Esophagus muscularis mucosa (tissue), 4 donors: ENCODE measurements at regions not wholly inside any gene's neighbourhood (a gene's known extent, or its start where the extent isn't known, plus 50 kb on each side); places are given as distances from the start of the nearest gene placed in this dataset.

Source experiments
- DNase-seq: peaks from one replicate; pipeline ENCODE4 v3.0.0-alpha.2; 2017; ENCODE audit errors: extremely low spot score
- H3K27ac ChIP-seq, 4 donors: fragments of 200-600 bp; sonication (generic); replicated peaks in 1 of 4; 1 replicate in 3 of 4; 2 replicates in 1 of 4; pipeline ENCODE4 v1.5.1; 2016 to 2019; ENCODE audit warnings: mild to moderate bottlenecking in 1 of 4
- H3K27me3 ChIP-seq, 4 donors: fragments of 200-600 bp; sonication (generic); one replicate each; pipeline versions ENCODE4 v1.5.1 to v1.6.0; 2016 to 2019
- H3K36me3 ChIP-seq, 4 donors: fragments of 200-600 bp; sonication (generic); one replicate each; pipeline ENCODE4 v1.5.1; 2016 to 2019
- H3K4me1 ChIP-seq, 4 donors: fragments of 200-600 bp; sonication (generic); one replicate each; pipeline ENCODE4 v1.5.1; 2016 to 2019
- H3K4me3 ChIP-seq, 4 donors: fragments of 200-600 bp; sonication (generic); 1 replicate in 2 of 4; 2 replicates in 2 of 4; pipeline ENCODE4 v1.5.1; 2016 to 2019; ENCODE audit warnings: mild to moderate bottlenecking in 4 of 4, moderate library complexity in 1 of 4
- H3K9me3 ChIP-seq, 4 donors: fragments of 200-600 bp; sonication (generic); 1 replicate in 3 of 4; 2 replicates in 1 of 4; pipeline ENCODE4 v1.5.1; 2016 to 2019
- EP300 ChIP-seq: sonication (generic); formaldehyde crosslinking; IDR thresholded peaks from one replicate; pipeline ENCODE4 v1.6.1; 2017; ENCODE audit warnings: antibody characterized with exemption
- POLR2A ChIP-seq: fragments of 450-650 bp; IDR thresholded peaks from one replicate; pipeline ENCODE4 v1.6.1; 2017; ENCODE audit warnings: antibody characterized with exemption, moderate library complexity, mild to moderate bottlenecking, low read depth
- POLR2AphosphoS5 ChIP-seq, 2 donors: sonication (generic); formaldehyde crosslinking; IDR thresholded peaks; one replicate each; pipeline ENCODE4 v1.6.1; 2017; ENCODE audit warnings: antibody characterized with exemption in 2 of 2
- WGBS: methylation state at CpG from one replicate; pipeline ENCODE4 v1.1.5; 2018; 5-methylcytosine and 5-hydroxymethylcytosine counted together
- intact Hi-C: fragments of 100-400 bp; cut with DNase I; formaldehyde crosslinking; loops from one replicate; pipeline ENCODE4 v1.15.1; 2023
- TF ChIP-seq, protein P1 (sequence below), 3 experiments: fragments of 200-600 bp in 2 of 3; fragments of 450-650 bp in 1 of 3; sonication (generic) in 2 of 3; IDR thresholded peaks; one replicate each; pipeline ENCODE4 v1.5.1; 2017 to 2019; ENCODE audit warnings: antibody characterized with exemption in 3 of 3, mild to moderate bottlenecking in 2 of 3, moderate library complexity in 1 of 3

- intact Hi-C loops: no loop called here
- no peak for TF ChIP-seq POLR2AphosphoS5 (IDR thresholded peaks at IDR 0.05)
- TF ChIP-seq, protein P1, sequence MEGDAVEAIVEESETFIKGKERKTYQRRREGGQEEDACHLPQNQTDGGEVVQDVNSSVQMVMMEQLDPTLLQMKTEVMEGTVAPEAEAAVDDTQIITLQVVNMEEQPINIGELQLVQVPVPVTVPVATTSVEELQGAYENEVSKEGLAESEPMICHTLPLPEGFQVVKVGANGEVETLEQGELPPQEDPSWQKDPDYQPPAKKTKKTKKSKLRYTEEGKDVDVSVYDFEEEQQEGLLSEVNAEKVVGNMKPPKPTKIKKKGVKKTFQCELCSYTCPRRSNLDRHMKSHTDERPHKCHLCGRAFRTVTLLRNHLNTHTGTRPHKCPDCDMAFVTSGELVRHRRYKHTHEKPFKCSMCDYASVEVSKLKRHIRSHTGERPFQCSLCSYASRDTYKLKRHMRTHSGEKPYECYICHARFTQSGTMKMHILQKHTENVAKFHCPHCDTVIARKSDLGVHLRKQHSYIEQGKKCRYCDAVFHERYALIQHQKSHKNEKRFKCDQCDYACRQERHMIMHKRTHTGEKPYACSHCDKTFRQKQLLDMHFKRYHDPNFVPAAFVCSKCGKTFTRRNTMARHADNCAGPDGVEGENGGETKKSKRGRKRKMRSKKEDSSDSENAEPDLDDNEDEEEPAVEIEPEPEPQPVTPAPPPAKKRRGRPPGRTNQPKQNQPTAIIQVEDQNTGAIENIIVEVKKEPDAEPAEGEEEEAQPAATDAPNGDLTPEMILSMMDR (IDR thresholded peaks at IDR 0.05): no peak
- TF ChIP-seq POLR2A: no peak
- Histone ChIP-seq H3K9me3 (no peaks in the 10 kb centered on the region), H3K4me1 (no peaks in the 10 kb centered on the region), H3K27me3 (no peaks in the 10 kb centered on the region), H3K36me3 (no peaks in the 10 kb centered on the region), H3K27ac (no peak overlapping the region), H3K4me3 (no peak overlapping the region)
- 94% methylated on average over 2 of the region's 2 CpGs for WGBS
- peak; percentile 90 for DNase-seq
Measured at GRCh38 chr5:8093669-8094068, 224.7 kb downstream of the MTRR start.

- 78% methylated on average over 3 of the region's 3 CpGs for WGBS
- H3K36me3 ChIP-seq: no peaks in the 10 kb centered on the region
- intact Hi-C loops: no loop called here
- no peak overlapping the region for H3K27ac ChIP-seq
- no peaks in the 10 kb centered on the region for H3K4me1 ChIP-seq
- no peak overlapping the region for H3K4me3 ChIP-seq
- no peaks in the 10 kb centered on the region for H3K9me3 ChIP-seq
- DNase-seq: no peak
- no peaks in the 10 kb centered on the region for H3K27me3 ChIP-seq
- TF ChIP-seq POLR2A (no peak), POLR2AphosphoS5 (IDR thresholded peaks at IDR 0.05) (no peak), EP300 (no peak)
- TF ChIP-seq, protein P1 (IDR thresholded peaks at IDR 0.05): no peak
Measured at GRCh38 chr5:8094304-8094703, 225.4 kb downstream of the MTRR start.

DNA sequence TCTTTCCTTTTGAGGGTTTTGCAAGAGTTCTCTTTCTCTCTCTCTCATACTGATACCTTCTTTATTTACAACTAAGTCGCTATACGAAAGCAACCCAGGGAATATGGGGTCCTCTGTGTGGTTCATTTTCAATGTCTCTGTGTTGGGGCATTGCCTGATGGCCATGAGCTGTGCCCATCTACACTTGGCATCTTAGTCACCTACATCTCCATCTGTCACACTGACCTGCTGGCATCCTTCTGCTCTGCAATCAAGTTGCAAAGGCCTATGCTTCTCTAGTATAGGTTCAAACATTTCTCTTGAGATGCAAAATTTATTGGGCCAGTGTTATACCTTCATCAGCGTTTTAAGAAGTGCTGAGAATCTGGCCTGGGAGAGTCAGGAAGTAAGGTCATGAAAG, 228.2 kb downstream of the MTRR start:
- no peak for DNase-seq
- TF ChIP-seq POLR2A (no peak), POLR2AphosphoS5 (IDR thresholded peaks at IDR 0.05) (no peak), EP300 (no peak)
- TF ChIP-seq, protein P1 (IDR thresholded peaks at IDR 0.05): no peak
- 81% methylated on average over 3 of the region's 3 CpGs for WGBS

GRCh38 chr5:8098081-8098480, 229.1 kb downstream of the MTRR start:
- Histone ChIP-seq H3K4me1 (no peaks in the 10 kb centered on the region), H3K27me3 (no peaks in the 10 kb centered on the region), H3K4me3 (no peak overlapping the region), H3K9me3 (no peaks in the 10 kb centered on the region), H3K36me3 (no peaks in the 10 kb centered on the region), H3K27ac (no peak overlapping the region)
- DNase-seq: no peak
- 71% methylated on average over 2 of the region's 2 CpGs for WGBS
- TF ChIP-seq, protein P1 (IDR thresholded peaks at IDR 0.05): no peak
- TF ChIP-seq POLR2A: no peak
- intact Hi-C loops: no loop called here

More for the DNA sequence above, 228.2 kb downstream of the MTRR start:
- Histone ChIP-seq H3K27me3 (no peaks in the 10 kb centered on the region), H3K4me3 (no peak overlapping the region), H3K4me1 (no peaks in the 10 kb centered on the region), H3K36me3 (no peaks in the 10 kb centered on the region), H3K9me3 (no peaks in the 10 kb centered on the region), H3K27ac (no peak overlapping the region)
- intact Hi-C loops: no loop called here

DNA sequence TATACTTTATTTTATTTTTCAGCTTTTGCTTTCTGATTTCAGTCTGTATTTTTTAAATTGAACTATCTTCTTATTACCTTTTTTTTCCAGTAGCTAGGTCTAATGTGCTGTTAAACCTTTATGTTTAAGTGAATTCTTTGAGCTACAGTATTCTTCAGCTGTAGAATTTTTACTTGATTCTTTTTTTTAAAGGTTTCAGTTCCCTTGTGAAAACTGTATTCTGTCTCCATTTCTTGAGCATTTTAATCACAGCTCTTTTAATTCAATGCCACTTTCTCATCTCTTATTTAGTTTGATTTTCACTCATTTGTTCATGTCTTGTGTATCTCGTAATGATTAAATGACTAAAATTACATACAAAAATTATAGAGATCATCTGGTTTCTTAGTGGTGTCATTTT, 233.8 kb downstream of the MTRR start:
- intact Hi-C loops: no loop called here
- TF ChIP-seq POLR2AphosphoS5 (IDR thresholded peaks at IDR 0.05): no peak
- no peak for TF ChIP-seq POLR2A
- TF ChIP-seq, protein P1 (IDR thresholded peaks at IDR 0.05): no peak
- no peak for TF ChIP-seq EP300
- Histone ChIP-seq H3K9me3 (no peaks in the 10 kb centered on the region), H3K36me3 (no peaks in the 10 kb centered on the region), H3K4me3 (no peak overlapping the region), H3K4me1 (no peaks in the 10 kb centered on the region), H3K27ac (no peak overlapping the region), H3K27me3 (no peaks in the 10 kb centered on the region)
- no peak for DNase-seq
- WGBS: 94% methylated on average over 1 of the region's 1 CpG
